Body of pancreas (tissue), 4 donors: ENCODE measurements at regions not wholly inside any gene's neighbourhood (a gene's known extent, or its start where the extent isn't known, plus 50 kb on each side); places are given as distances from the start of the nearest gene placed in this dataset.
A peak's percentile ranks its signal among the peaks of the same experiment; 100 is the strongest.
"Not testable (repeated sequence)": the region's sequence is repeated elsewhere in the genome, so short reads cannot be mapped to it uniquely, and the experiment has no call there.

ENCODE experiments used
- ATAC-seq: fragments of 150-250 bp; one replicate; pipeline ENCODE4 v1.9.1; 2016
- DNase-seq, 4 donors: peaks; one replicate each; pipeline ENCODE4 v3.0.0-alpha.2; 2019
- H3K27ac ChIP-seq, 4 donors: fragments of 200-600 bp; sonication (generic); 1 replicate in 3 of 4; 2 replicates in 1 of 4; pipeline versions ENCODE4 v1.5.1 to v1.6.1; 2016 to 2019; ENCODE audit warnings: mild to moderate bottlenecking in 1 of 4, mixed read lengths in 1 of 4, moderate library complexity in 1 of 4
- H3K27me3 ChIP-seq, 2 donors: fragments of 200-600 bp; sonication (generic); one replicate each; pipeline ENCODE4 v1.6.0; 2016; ENCODE audit warnings: mild to moderate bottlenecking in 1 of 2
- H3K36me3 ChIP-seq, 2 donors: fragments of 200-600 bp; sonication (generic); replicated peaks in 1 of 2; 2 replicates each; pipeline ENCODE4 v1.5.1; 2016; ENCODE audit warnings: low read depth in 2 of 2; ENCODE audit not compliant: insufficient read depth in 1 of 2
- H3K4me1 ChIP-seq: fragments of 200-600 bp; sonication (generic); one replicate; pipeline ENCODE4 v1.6.0; 2016
- H3K4me3 ChIP-seq, 2 donors: fragments of 200-600 bp; sonication (generic); 1 replicate in 1 of 2; 2 replicates in 1 of 2; pipeline ENCODE4 v1.5.1; 2016 to 2019
- H3K9me3 ChIP-seq, 3 donors: fragments of 200-600 bp; sonication (generic); 1 replicate in 2 of 3; 2 replicates in 1 of 3; pipeline ENCODE4 v1.5.1; 2016
- CTCF ChIP-seq, 7 experiments: fragments of 450-650 bp in 4 of 7; fragments of 200-600 bp in 3 of 7; sonication (generic) in 3 of 7; IDR thresholded peaks; one replicate each; pipeline ENCODE4 v1.5.1; 2016 to 2019; ENCODE audit warnings: antibody characterized with exemption in 7 of 7
- POLR2A ChIP-seq, 3 donors: fragments of 450-650 bp; IDR thresholded peaks; one replicate each; pipeline ENCODE4 v1.6.1; 2016; ENCODE audit warnings: antibody characterized with exemption in 3 of 3, mild to moderate bottlenecking in 2 of 3
- WGBS, 2 donors: methylation state at CpG; one replicate each; pipeline ENCODE4 v1.1.5; 2017; 5-methylcytosine and 5-hydroxymethylcytosine counted together
- intact Hi-C: fragments of 100-400 bp; cut with DNase I; formaldehyde crosslinking; loops from one replicate; pipeline ENCODE4 v1.15.1; 2023

GRCh38 chr2:209298601-209299000 is 125.2 kb upstream of the MAP2 start:
- DNase-seq (no peak), ATAC-seq (no peak)
- H3K27me3 ChIP-seq: no peaks in the 10 kb centered on the region
- H3K4me1 ChIP-seq: no peaks in the 10 kb centered on the region
- WGBS, 2 donors: 94 to 96% methylated on average over 2 of the region's 2 CpGs
- no peaks in the 10 kb centered on the region for H3K36me3 ChIP-seq
- H3K4me3 ChIP-seq: no peak overlapping the region
- intact Hi-C loops: no loop called here
- TF ChIP-seq POLR2A (IDR thresholded peaks at IDR 0.05): no peak
- TF ChIP-seq CTCF (IDR thresholded peaks at IDR 0.05): no peak
- no peaks in the 10 kb centered on the region for H3K9me3 ChIP-seq
- no peak overlapping the region for H3K27ac ChIP-seq

GRCh38 chr2:209299478-209299877 is 124.4 kb upstream of the MAP2 start:
- H3K9me3 ChIP-seq, H3K27ac ChIP-seq, intact Hi-C loops, ATAC-seq, H3K27me3 ChIP-seq, H3K4me1 ChIP-seq, H3K36me3 ChIP-seq, H3K4me3 ChIP-seq, DNase-seq: not testable (repeated sequence)
- 93 to 97% methylated on average over 10 to 11 of the region's 11 CpGs for WGBS, 2 donors

- 91 to 93% methylated on average over 9 of the region's 9 CpGs for WGBS, 2 donors
- H3K27ac ChIP-seq, H3K4me1 ChIP-seq, H3K9me3 ChIP-seq, intact Hi-C loops, H3K4me3 ChIP-seq, H3K27me3 ChIP-seq, H3K36me3 ChIP-seq, DNase-seq, ATAC-seq: not testable (repeated sequence)
These were observed 123.1 kb upstream of the MAP2 start for GRCh38 chr2:209300766-209301165.

- no peak overlapping the region for H3K27ac ChIP-seq
- H3K4me3 ChIP-seq: no peak overlapping the region
- intact Hi-C loops: no loop called here
- ATAC-seq (no peak), DNase-seq (no peak)
- peaks cover 9% of the 10 kb centered on the region for H3K4me1 ChIP-seq
- WGBS, 2 donors: 73 to 81% methylated on average over 2 of the region's 2 CpGs
- H3K36me3 ChIP-seq: no peaks in the 10 kb centered on the region
- H3K27me3 ChIP-seq: no peaks in the 10 kb centered on the region
- H3K9me3 ChIP-seq: no peaks in the 10 kb centered on the region
- TF ChIP-seq CTCF (IDR thresholded peaks at IDR 0.05): no peak
- TF ChIP-seq POLR2A (IDR thresholded peaks at IDR 0.05): no peak
These were observed 118.8 kb upstream of the MAP2 start for GRCh38 chr2:209305026-209305425.

- Histone ChIP-seq H3K27me3 (no peaks in the 10 kb centered on the region), H3K4me3 (no peak overlapping the region), H3K36me3 (no peaks in the 10 kb centered on the region), H3K4me1 (peaks cover 9% of the 10 kb centered on the region), H3K9me3 (no peaks in the 10 kb centered on the region), H3K27ac (peak overlapping the region in 3 of 4 donors; percentile 7 to 33 (median 19))
- DNase-seq (peak; percentile 82 to 92 (median 89)), ATAC-seq (peak; percentile 100)
- TF ChIP-seq POLR2A (IDR thresholded peaks at IDR 0.05) (no peak), CTCF (IDR thresholded peaks at IDR 0.05) (no peak)
- 49% methylated on average over 7 of the region's 7 CpGs; no CpG with 5 or more reads in 1 of the 2 donors for WGBS, 2 donors
- intact Hi-C loops: no loop called here
These were observed 118.1 kb upstream of the MAP2 start for GRCh38 chr2:209305746-209306196.

GRCh38 chr2:209307161-209308001 is 116.5 kb upstream of the MAP2 start:
- H3K36me3 ChIP-seq: no peaks in the 10 kb centered on the region
- no peaks in the 10 kb centered on the region for H3K27me3 ChIP-seq
- H3K4me3 ChIP-seq: no peak overlapping the region
- peaks cover 14% of the 10 kb centered on the region for H3K4me1 ChIP-seq
- DNase-seq: no peak
- 81 to 82% methylated on average over 6 to 10 of the region's 10 CpGs for WGBS, 2 donors
- ATAC-seq: no peak
- intact Hi-C loops: no loop called here
- TF ChIP-seq CTCF (IDR thresholded peaks at IDR 0.05): no peak
- TF ChIP-seq POLR2A (IDR thresholded peaks at IDR 0.05): no peak
- H3K27ac ChIP-seq: no peak overlapping the region
- no peaks in the 10 kb centered on the region for H3K9me3 ChIP-seq
